NB4 (cell line): ENCODE measurements at regions not wholly inside any gene's neighbourhood (a gene's known extent, or its start where the extent isn't known, plus 50 kb on each side); places are given as distances from the start of the nearest gene placed in this dataset.

ENCODE experiments used
- CTCF ChIP-seq: IDR thresholded peaks from one replicate; pipeline ENCODE4 v1.5.1; 2012; ENCODE audit warnings: low read depth, low read length
- MAX ChIP-seq: IDR thresholded peaks from 2 replicates; pipeline ENCODE4 v1.6.1; 2011; ENCODE audit warnings: low read depth, low read length
- MYC ChIP-seq: IDR thresholded peaks from 2 replicates; pipeline ENCODE4 v1.6.1; 2011; ENCODE audit warnings: low read depth, low read length
- POLR2A ChIP-seq: IDR thresholded peaks from 2 replicates; pipeline ENCODE4 v1.6.1; 2011; ENCODE audit warnings: mild to moderate bottlenecking; ENCODE audit not compliant: insufficient read length; ENCODE audit errors: extremely low read depth

GRCh38 chr12:98453070-98453469 is 62.3 kb upstream of the TMPO start:
- TF ChIP-seq CTCF (no peak), POLR2A (no peak), MYC (no peak), MAX (no peak)
